Panc1 (cell line): ENCODE measurements at regions not wholly inside any gene's neighbourhood (a gene's known extent, or its start where the extent isn't known, plus 50 kb on each side); places are given as distances from the start of the nearest gene placed in this dataset.

Experiments used
- ATAC-seq: fragments of 200-7000 bp; cut with Tn5 transposase; 2 replicates; pipeline ENCODE4 v1.9.1; 2020; ENCODE audit warnings: mild to moderate bottlenecking, moderate library complexity
- BruUV-seq: library from RNA; stranded (reverse); fragments of 400-500 nt; replicated peaks from 2 replicates; lab custom pipeline; 2021; lab: Mats Ljungman, UMichigan
- CTCF ChIA-PET: fragments of 300-600 bp; sonication (Branson Sonifier 250); formaldehyde crosslinking; loops from one replicate; lab custom pipeline; 2022; ENCODE audit warnings: antibody characterized with exemption; lab: Charles Lee
- POLR2A ChIA-PET: fragments of 300-600 bp; sonication (Branson Sonifier 250); formaldehyde crosslinking; loops from one replicate; lab custom pipeline; 2022; ENCODE audit warnings: antibody characterized with exemption; lab: Charles Lee
- DNase-seq: peaks from one replicate; pipeline ENCODE4 v3.0.0-alpha.2; 2010; ENCODE audit warnings: low read depth, low spot score
- H3K27ac ChIP-seq: 2 replicates; pipeline ENCODE4 v1.5.1; 2011; ENCODE audit warnings: mild to moderate bottlenecking, low read length, inconsistent platforms
- H3K27me3 ChIP-seq: fragments of 200-500 bp; sonication (Bioruptor generic); 2 replicates; pipeline ENCODE4 v1.6.0; 2014; ENCODE audit warnings: low read length, inconsistent platforms; ENCODE audit not compliant: control insufficient read depth, insufficient read depth
- H3K36me3 ChIP-seq: fragments of 200-500 bp; sonication (Bioruptor generic); 2 replicates; pipeline ENCODE4 v1.5.1; 2014; ENCODE audit warnings: inconsistent platforms, mild to moderate bottlenecking, low read length, moderate library complexity; ENCODE audit not compliant: control insufficient read depth, insufficient read depth
- H3K4me1 ChIP-seq: 2 replicates; pipeline ENCODE4 v1.5.1; 2011; ENCODE audit warnings: inconsistent platforms, mild to moderate bottlenecking, low read length, moderate library complexity; ENCODE audit not compliant: control insufficient read depth, insufficient read depth
- H3K4me3 ChIP-seq, 2 experiments: 2 replicates each; pipeline ENCODE4 v1.5.1; 2011 to 2012; ENCODE audit warnings: low read depth in 2 of 2, low read length in 2 of 2, mild to moderate bottlenecking in 2 of 2, inconsistent platforms in 1 of 2, moderate library complexity in 1 of 2
- H3K9me3 ChIP-seq: fragments of 200-500 bp; sonication (Bioruptor generic); 2 replicates; pipeline ENCODE4 v1.5.1; 2014; ENCODE audit warnings: low read depth, mild to moderate bottlenecking, inconsistent platforms, low read length, moderate library complexity; ENCODE audit not compliant: control insufficient read depth, insufficient read depth
- CTCF ChIP-seq: fragments of 450-650 bp; IDR thresholded peaks from 2 replicates; pipeline ENCODE4 v1.5.1; 2017; ENCODE audit warnings: mild to moderate bottlenecking
- POLR2AphosphoS5 ChIP-seq: IDR thresholded peaks from 2 replicates; pipeline ENCODE4 v1.6.1; 2012; ENCODE audit warnings: mild to moderate bottlenecking, low read depth, low read length, moderate library complexity
- REST ChIP-seq, 2 experiments: IDR thresholded peaks; 2 replicates each; pipeline ENCODE4 v1.6.1; 2011 to 2012; ENCODE audit warnings: low read depth in 2 of 2, control low read depth in 1 of 2, low read length in 1 of 2, mild to moderate bottlenecking in 1 of 2, moderate library complexity in 1 of 2; ENCODE audit not compliant: insufficient read depth in 1 of 2
- SIN3A ChIP-seq: IDR thresholded peaks from 2 replicates; pipeline ENCODE4 v1.6.1; 2012; ENCODE audit warnings: low read depth, mild to moderate bottlenecking, low read length, moderate library complexity, borderline replicate concordance; ENCODE audit not compliant: insufficient read depth
- TCF7L2 ChIP-seq: IDR thresholded peaks from 2 replicates; pipeline ENCODE4 v1.6.1; 2011; ENCODE audit warnings: mild to moderate bottlenecking, low read depth, low read length, inconsistent platforms
- in situ Hi-C: cut with HindIII; loops from 2 replicates; pipeline ENCODE4 v1.10.0; 2016; ENCODE audit warnings: low sequenced_read_pairs, low pct_unique_long_range_greater_than_20kb
- intact Hi-C: fragments of 100-400 bp; cut with micrococcal nuclease; formaldehyde crosslinking; loops from one replicate; pipeline ENCODE4 v1.10.0; 2022; ENCODE audit not compliant: unreplicated experiment

GRCh38 chr10:45154502-45154901, 153.8 kb downstream of the ZNF22 start:
- Histone ChIP-seq H3K36me3 (no peaks in the 10 kb centered on the region), H3K4me1 (no peaks in the 10 kb centered on the region), H3K27me3 (no peaks in the 10 kb centered on the region; the same call in none of the 2 replicates), H3K4me3 (no peak overlapping the region), H3K9me3 (no peaks in the 10 kb centered on the region), H3K27ac (no peak overlapping the region)
- no peak for ATAC-seq
- no TSS peak for BruUV-seq
- ChIA-PET CTCF (interaction anchor here (0.7 kb wide), 1 partner anchor 67 kb away, joined by 3 read pairs; no protein-coding TSS in a partner anchor), POLR2A (no interaction called here)
- in situ Hi-C loops = no loop called here
- TF ChIP-seq SIN3A (no peak), POLR2AphosphoS5 (no peak), TCF7L2 (no peak), REST (IDR thresholded peaks at IDR 0.05; ENCODE audit: insufficient read depth in 1 of 2, low read depth in 2 of 2, low read length in 1 of 2) (no peak), CTCF (no peak)
- intact Hi-C loops = no loop called here
- no peak for DNase-seq

GRCh38 chr10:45155784-45156183, 155.1 kb downstream of the ZNF22 start:
- H3K27me3 ChIP-seq = no peaks in the 10 kb centered on the region; the same call in none of the 2 replicates
- POLR2A ChIA-PET = no interaction called here
- no peaks in the 10 kb centered on the region for H3K9me3 ChIP-seq
- BruUV-seq = no TSS peak
- TF ChIP-seq POLR2AphosphoS5 = no peak
- no peak for TF ChIP-seq REST (IDR thresholded peaks at IDR 0.05; ENCODE audit: insufficient read depth in 1 of 2, low read depth in 2 of 2, low read length in 1 of 2)
- peak; percentile 24; the same call in 1 of the 2 replicates for TF ChIP-seq CTCF
- TF ChIP-seq TCF7L2 = no peak
- H3K4me3 ChIP-seq = no peak overlapping the region
- ATAC-seq (0 out of 2 replicates have a peak, but pooled peaks have one; percentile 65), DNase-seq (no peak)
- no peak overlapping the region for H3K27ac ChIP-seq
- no peaks in the 10 kb centered on the region for H3K36me3 ChIP-seq
- H3K4me1 ChIP-seq = no peaks in the 10 kb centered on the region
- CTCF ChIA-PET = no interaction called here
- intact Hi-C loops (no loop called here), in situ Hi-C loops (no loop called here)
